Epithelial cell of esophagus (primary cell): ENCODE measurements at regions not wholly inside any gene's neighbourhood (a gene's known extent, or its start where the extent isn't known, plus 50 kb on each side); places are given as distances from the start of the nearest gene placed in this dataset.

Experiments
- DNase-seq: peaks from one replicate; pipeline ENCODE4 v3.0.0; 2010; ENCODE audit warnings: low read depth
- H3K4me3 ChIP-seq: 2 replicates; pipeline ENCODE4 v1.5.1; 2011; ENCODE audit warnings: mild to moderate bottlenecking, low read length, control low read depth
- TF ChIP-seq, protein P1 (sequence below): IDR thresholded peaks from 2 replicates; pipeline ENCODE4 v1.5.1; 2011; ENCODE audit warnings: low read depth, mild to moderate bottlenecking, low read length, control low read depth, inconsistent platforms; ENCODE audit not compliant: insufficient read depth; ENCODE audit errors: missing control alignments

DNA sequence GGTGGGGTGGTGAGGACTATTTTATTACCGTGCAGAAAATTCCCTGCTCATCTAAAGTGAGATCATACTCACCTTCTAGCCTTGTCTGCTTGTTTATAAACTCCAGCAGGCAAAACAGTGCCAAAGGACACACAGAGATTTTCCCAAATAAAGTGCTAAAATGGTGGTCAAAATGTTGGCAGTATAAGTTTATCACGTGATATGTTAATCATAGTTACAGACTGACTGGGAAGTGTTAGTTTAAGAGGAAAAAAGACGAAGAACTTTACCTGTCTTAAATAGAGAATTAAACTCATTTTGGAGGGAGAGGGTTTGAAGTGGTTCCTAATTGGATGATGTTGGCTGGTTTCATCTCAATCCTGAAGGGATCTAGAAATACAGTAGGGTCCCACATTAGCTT, 691.7 kb upstream of the FANCL start:
- TF ChIP-seq, protein P1, sequence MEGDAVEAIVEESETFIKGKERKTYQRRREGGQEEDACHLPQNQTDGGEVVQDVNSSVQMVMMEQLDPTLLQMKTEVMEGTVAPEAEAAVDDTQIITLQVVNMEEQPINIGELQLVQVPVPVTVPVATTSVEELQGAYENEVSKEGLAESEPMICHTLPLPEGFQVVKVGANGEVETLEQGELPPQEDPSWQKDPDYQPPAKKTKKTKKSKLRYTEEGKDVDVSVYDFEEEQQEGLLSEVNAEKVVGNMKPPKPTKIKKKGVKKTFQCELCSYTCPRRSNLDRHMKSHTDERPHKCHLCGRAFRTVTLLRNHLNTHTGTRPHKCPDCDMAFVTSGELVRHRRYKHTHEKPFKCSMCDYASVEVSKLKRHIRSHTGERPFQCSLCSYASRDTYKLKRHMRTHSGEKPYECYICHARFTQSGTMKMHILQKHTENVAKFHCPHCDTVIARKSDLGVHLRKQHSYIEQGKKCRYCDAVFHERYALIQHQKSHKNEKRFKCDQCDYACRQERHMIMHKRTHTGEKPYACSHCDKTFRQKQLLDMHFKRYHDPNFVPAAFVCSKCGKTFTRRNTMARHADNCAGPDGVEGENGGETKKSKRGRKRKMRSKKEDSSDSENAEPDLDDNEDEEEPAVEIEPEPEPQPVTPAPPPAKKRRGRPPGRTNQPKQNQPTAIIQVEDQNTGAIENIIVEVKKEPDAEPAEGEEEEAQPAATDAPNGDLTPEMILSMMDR = no peak
- no peak overlapping the region for H3K4me3 ChIP-seq
- no peak for DNase-seq

DNA sequence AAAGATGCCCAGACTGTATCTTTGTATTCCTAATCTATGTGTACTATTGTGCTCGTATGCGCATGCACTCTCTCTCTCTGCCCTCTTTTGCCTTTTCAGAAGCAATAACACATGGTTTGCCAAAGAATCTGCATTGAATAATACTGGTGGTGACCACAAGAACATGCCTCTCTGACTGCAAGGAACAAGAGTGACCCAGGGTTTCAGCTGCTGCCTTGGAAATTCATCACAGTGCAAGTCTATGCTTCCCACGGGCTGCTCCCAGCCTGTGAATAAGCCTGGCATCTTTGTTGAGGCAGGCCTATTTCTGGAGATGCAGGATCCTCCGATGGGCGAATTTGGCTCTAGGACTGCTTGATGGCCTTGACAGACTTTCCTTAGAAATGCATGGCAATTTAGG, 689.4 kb upstream of the FANCL start:
- TF ChIP-seq, protein P1 = no peak
- no peak for DNase-seq
- H3K4me3 ChIP-seq = no peak overlapping the region

DNA sequence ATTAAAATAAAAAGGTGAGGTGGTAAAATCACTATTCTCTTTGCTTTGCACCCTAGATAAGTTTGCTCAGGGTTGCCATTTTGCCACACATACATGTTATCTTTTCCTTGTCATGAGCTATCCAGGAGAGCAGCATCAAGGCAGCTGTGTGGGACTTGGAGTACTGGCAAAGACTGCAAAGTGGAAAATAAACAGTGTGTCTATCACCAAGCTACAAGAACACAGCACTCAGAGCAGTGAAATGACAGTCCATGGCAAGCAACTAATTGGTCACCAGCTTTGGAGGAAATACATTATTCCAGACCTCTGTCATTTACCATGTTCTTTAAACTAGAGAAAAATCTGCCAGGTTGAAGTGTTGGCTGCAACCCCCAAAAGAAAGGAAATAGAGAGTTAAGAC, 687.8 kb upstream of the FANCL start:
- H3K4me3 ChIP-seq = no peak overlapping the region
- TF ChIP-seq, protein P1 = no peak
- DNase-seq = no peak

DNA sequence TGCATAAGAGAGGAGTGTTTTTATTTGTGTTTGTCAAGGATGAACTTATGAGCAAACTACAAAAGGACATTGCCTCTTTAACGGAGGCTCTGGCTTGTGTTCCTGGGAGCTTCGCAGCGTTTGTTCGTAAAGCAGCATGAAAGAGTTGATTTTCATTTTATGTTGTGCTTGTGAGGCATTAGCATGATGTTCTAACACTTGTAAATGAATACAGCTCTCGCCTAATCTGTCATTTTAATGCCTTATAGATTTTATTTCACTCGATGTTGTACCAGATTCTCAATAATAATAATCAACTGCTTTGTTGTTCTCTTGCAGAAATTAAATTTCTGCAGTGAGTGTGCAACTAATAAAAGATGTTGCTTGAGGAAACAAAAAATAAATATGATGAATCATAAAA, 687.3 kb upstream of the FANCL start:
- H3K4me3 ChIP-seq = no peak overlapping the region
- TF ChIP-seq, protein P1 = no peak
- no peak for DNase-seq

DNA sequence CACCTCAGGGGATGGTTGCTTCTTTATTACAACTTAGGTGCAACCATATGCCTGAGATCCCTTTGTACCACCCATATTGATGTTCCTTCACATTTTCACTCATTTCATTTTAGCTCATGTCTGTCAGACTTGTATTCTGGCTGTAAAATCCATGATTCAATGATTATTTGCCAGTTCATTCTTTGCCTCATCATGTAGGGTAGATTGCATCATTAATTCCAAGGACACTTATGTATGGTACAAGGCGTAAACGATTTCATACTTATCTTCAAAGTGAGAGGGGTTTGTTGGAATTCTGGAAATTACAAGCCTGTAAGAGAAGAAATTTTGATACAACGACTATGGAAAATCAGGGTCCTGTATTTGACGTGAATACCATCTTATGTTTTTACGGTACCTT, 685.0 kb upstream of the FANCL start:
- TF ChIP-seq, protein P1 = no peak
- DNase-seq = no peak

DNA sequence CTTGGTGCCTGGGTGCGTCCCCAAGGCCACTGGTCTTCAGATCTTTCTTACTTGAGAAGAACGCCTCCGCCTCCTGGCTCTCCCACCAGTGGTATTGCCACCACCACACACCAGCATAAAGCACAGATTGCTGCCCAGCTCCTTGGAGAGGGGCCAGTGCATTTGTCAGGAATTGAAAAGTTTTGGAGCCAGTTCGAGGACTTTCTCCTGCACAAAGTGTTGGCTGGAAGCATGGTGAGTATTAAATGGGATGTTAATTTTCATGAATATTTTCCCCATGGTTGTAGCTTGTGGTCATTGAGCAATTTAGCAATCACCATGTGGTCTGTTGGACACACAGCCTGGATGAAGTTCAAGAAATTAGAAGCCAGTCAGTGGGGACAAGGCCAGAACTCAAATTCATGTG, 684.6 kb upstream of the FANCL start:
- DNase-seq = no peak
- TF ChIP-seq, protein P1 = no peak
- H3K4me3 ChIP-seq = no peak overlapping the region

More for the DNA sequence above, 685.0 kb upstream of the FANCL start:
- H3K4me3 ChIP-seq = no peak overlapping the region

DNA sequence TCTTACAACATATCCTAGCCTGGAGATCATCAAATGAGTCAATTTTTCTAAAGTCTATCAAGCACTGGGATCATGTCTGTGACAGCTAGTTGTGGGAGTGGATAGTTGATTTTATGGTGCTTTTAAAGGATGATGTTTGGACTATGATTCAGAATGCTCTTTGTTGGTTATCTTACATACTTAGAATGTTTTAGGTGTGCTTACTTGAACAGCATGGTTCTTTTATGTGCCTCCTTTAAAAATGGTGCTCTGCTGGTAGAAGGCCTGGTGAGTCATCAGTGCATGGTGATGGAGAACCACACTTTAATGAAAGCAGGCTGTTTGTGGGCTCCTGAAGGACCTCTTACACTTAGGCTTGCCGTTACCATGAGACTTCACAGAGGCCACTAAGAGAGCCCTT, 682.7 kb upstream of the FANCL start:
- TF ChIP-seq, protein P1 = no peak
- H3K4me3 ChIP-seq = no peak overlapping the region
- DNase-seq = no peak
